H1 (cell line): ENCODE measurements at regions not wholly inside any gene's neighbourhood (a gene's known extent, or its start where the extent isn't known, plus 50 kb on each side); places are given as distances from the start of the nearest gene placed in this dataset.

Experiments used
- ATF3 ChIP-seq: IDR thresholded peaks from 2 replicates; pipeline ENCODE4 v1.6.1; 2011; ENCODE audit warnings: low read depth, mild to moderate bottlenecking, low read length; ENCODE audit not compliant: insufficient read depth
- CEBPB ChIP-seq: IDR thresholded peaks from 2 replicates; pipeline ENCODE4 v1.6.1; 2012; ENCODE audit warnings: low read depth, low read length
- CTCF ChIP-seq, 3 experiments: IDR thresholded peaks; 1 replicate in 2 of 3; 2 replicates in 1 of 3; pipeline versions ENCODE4 v1.5.1 to v1.6.1; 2011; ENCODE audit warnings: low read length in 3 of 3, mild to moderate bottlenecking in 3 of 3, inconsistent platforms in 2 of 3, low read depth in 1 of 3, moderate library complexity in 1 of 3; ENCODE audit not compliant: insufficient read depth in 1 of 3; ENCODE audit errors: control extremely low read depth in 1 of 3
- EZH2 ChIP-seq: fragments of 200-600 bp; sonication (generic); IDR thresholded peaks from 2 replicates; pipeline ENCODE4 v1.7.1; 2012; ENCODE audit warnings: low read depth, mild to moderate bottlenecking, moderate library complexity, low read length, inconsistent platforms; ENCODE audit not compliant: severe bottlenecking
- POLR2A ChIP-seq, 2 experiments: IDR thresholded peaks; 1 replicate in 1 of 2; 2 replicates in 1 of 2; pipeline ENCODE4 v1.6.1; 2011; ENCODE audit warnings: low read depth in 2 of 2, low read length in 2 of 2, mild to moderate bottlenecking in 2 of 2; ENCODE audit errors: control extremely low read depth in 1 of 2
- POU5F1 ChIP-seq: IDR thresholded peaks from 2 replicates; pipeline ENCODE4 v1.6.1; 2011; ENCODE audit warnings: low read depth, mild to moderate bottlenecking, low read length, moderate library complexity
- SUZ12 ChIP-seq: fragments of 200-600 bp; sonication (generic); IDR thresholded peaks from 2 replicates; pipeline ENCODE4 v1.6.1; 2012; ENCODE audit warnings: mild to moderate bottlenecking, inconsistent platforms, low read length, moderate library complexity, mixed read lengths
- TAF1 ChIP-seq: IDR thresholded peaks from 2 replicates; pipeline ENCODE4 v1.6.1; 2011; ENCODE audit warnings: mild to moderate bottlenecking, low read depth, low read length
- TCF12 ChIP-seq: IDR thresholded peaks from 2 replicates; pipeline ENCODE4 v1.6.1; 2011; ENCODE audit warnings: low read depth, mild to moderate bottlenecking, low read length

GRCh38 chr4:125773931-125774330 lies 459.2 kb downstream of the FAT4 start:
- TF ChIP-seq TCF12 (no peak), ATF3 (no peak), TAF1 (no peak), CTCF (IDR thresholded peaks at IDR 0.05; ENCODE audit: control extremely low read depth in 1 of 3, insufficient read depth in 1 of 3, low read depth in 1 of 3, low read length in 3 of 3) (no peak), CEBPB (no peak), POLR2A (IDR thresholded peaks at IDR 0.05; ENCODE audit: control extremely low read depth in 1 of 2, low read depth in 2 of 2, low read length in 2 of 2) (no peak), SUZ12 (no peak), POU5F1 (no peak), EZH2 (no peak)
